ENCODE measurements at regions not wholly inside any gene's neighbourhood (a gene's known extent, or its start where the extent isn't known, plus 50 kb on each side); places are given as distances from the start of the nearest gene placed in this dataset.

DNA sequence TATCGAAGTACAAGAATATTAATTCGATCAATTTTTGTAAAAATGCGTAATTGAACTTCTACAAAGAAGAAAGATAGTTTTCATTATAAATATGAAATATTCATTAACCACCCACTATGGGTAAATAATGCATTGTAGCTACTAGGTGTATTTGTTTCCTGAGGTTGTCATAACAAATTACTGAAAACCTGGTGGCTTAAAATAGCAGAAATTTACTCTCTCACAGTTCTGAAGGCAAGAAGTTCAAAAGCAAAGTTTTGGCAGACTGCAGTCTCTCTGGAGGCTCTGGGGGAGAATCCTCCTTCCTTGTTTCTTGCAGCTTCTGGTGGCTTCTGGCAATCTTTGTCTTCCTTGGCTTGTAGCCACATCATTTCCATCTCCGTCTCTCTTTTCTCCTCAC, 99.2 kb upstream of the MIR17HG start:
- TF ChIP-seq POLR2A (IDR thresholded peaks at IDR 0.05; ENCODE audit: low read length): no peak
- no peak for TF ChIP-seq GATA1 (IDR thresholded peaks at IDR 0.05; ENCODE audit: low read depth, low read length)

Data from erythroblast (primary cell).